NCI-H1048 (cell line): ENCODE measurements at regions not wholly inside any gene's neighbourhood (a gene's known extent, or its start where the extent isn't known, plus 50 kb on each side); places are given as distances from the start of the nearest gene placed in this dataset.
"Not testable (repeated sequence)": the region's sequence is repeated elsewhere in the genome, so short reads cannot be mapped to it uniquely, and the experiment has no call there.

Experiments
- DNase-seq: peaks from one replicate; lab custom pipeline; 2025; lab: John Stamatoyannopoulos, UW

GRCh38 chr1:95770581-95770980 lies 536.6 kb downstream of the RWDD3 start:
- DNase-seq, result no peak

GRCh38 chr1:95778217-95778616 lies 544.2 kb downstream of the RWDD3 start:
- DNase-seq, result no peak

- no peak for DNase-seq
These were observed 546.8 kb downstream of the RWDD3 start for GRCh38 chr1:95780836-95781235.

GRCh38 chr1:95790136-95790535 lies 556.1 kb downstream of the RWDD3 start:
- no peak for DNase-seq

- no peak for DNase-seq
These were observed 559.9 kb downstream of the RWDD3 start for GRCh38 chr1:95793893-95794292.

GRCh38 chr1:95797761-95798160 lies 563.8 kb downstream of the RWDD3 start:
- DNase-seq, result not testable (repeated sequence)

GRCh38 chr1:95806171-95806570 lies 572.2 kb downstream of the RWDD3 start:
- DNase-seq, result no peak

GRCh38 chr1:95809391-95809790 lies 575.4 kb downstream of the RWDD3 start:
- no peak for DNase-seq

- DNase-seq, result no peak
These were observed 581.5 kb downstream of the RWDD3 start for GRCh38 chr1:95815511-95815910.

GRCh38 chr1:95829556-95829955 lies 595.5 kb downstream of the RWDD3 start:
- no peak for DNase-seq

GRCh38 chr1:95832370-95832769 lies 598.4 kb downstream of the RWDD3 start:
- DNase-seq, result no peak

- no peak for DNase-seq
These were observed 615.4 kb downstream of the RWDD3 start for GRCh38 chr1:95849439-95849838.

GRCh38 chr1:95850165-95850649 lies 616.2 kb downstream of the RWDD3 start:
- DNase-seq, result no peak

GRCh38 chr1:95850763-95851162 lies 616.8 kb downstream of the RWDD3 start:
- no peak for DNase-seq

GRCh38 chr1:95852483-95853070 lies 618.6 kb downstream of the RWDD3 start:
- no peak for DNase-seq

GRCh38 chr1:95854457-95854856 lies 620.4 kb downstream of the RWDD3 start:
- DNase-seq, result no peak

- no peak for DNase-seq
These were observed 629.1 kb downstream of the RWDD3 start for GRCh38 chr1:95863086-95863485.

GRCh38 chr1:95865769-95866168 lies 631.8 kb downstream of the RWDD3 start:
- no peak for DNase-seq

- no peak for DNase-seq
These were observed 642.3 kb downstream of the RWDD3 start for GRCh38 chr1:95876276-95876675.

GRCh38 chr1:95879498-95880050 lies 645.6 kb downstream of the RWDD3 start:
- no peak for DNase-seq

GRCh38 chr1:95888941-95889390 lies 655.0 kb downstream of the RWDD3 start:
- no peak for DNase-seq

- no peak for DNase-seq
These were observed 655.4 kb downstream of the RWDD3 start for GRCh38 chr1:95889400-95889799.

GRCh38 chr1:95893921-95894320 lies 659.9 kb downstream of the RWDD3 start:
- DNase-seq, result no peak

GRCh38 chr1:95903060-95903459 lies 669.0 kb downstream of the RWDD3 start:
- no peak for DNase-seq
